ENCODE measurements at regions not wholly inside any gene's neighbourhood (a gene's known extent, or its start where the extent isn't known, plus 50 kb on each side); places are given as distances from the start of the nearest gene placed in this dataset.
A peak's percentile ranks its signal among the peaks of the same experiment; 100 is the strongest.

- TF ChIP-seq DDIT3 (CRISPR knock-in tag; IDR thresholded peaks at IDR 0.05) = no peak
- TF ChIP-seq ZNF558 (CRISPR knock-in tag; IDR thresholded peaks at IDR 0.05; ENCODE audit: borderline replicate concordance) = no peak
- peak; percentile 86; the same call in 1 of the 2 replicates for TF ChIP-seq KLF6 (CRISPR knock-in tag; IDR thresholded peaks at IDR 0.05)
- TF ChIP-seq YEATS4 (CRISPR knock-in tag; IDR thresholded peaks at IDR 0.05; ENCODE audit: borderline replicate concordance) = peak; percentile 37; the same call in 1 of the 2 replicates
- TF ChIP-seq PPARG (CRISPR knock-in tag; conservative IDR thresholded peaks at IDR 0.05) = peak; percentile 87
- TF ChIP-seq ZNF337 (CRISPR knock-in tag; IDR thresholded peaks at IDR 0.05; ENCODE audit: borderline replicate concordance, low read depth) = 0 out of 2 replicates have a peak, but pooled peaks have one; percentile 80
- peak; percentile 88 for TF ChIP-seq RXRB (CRISPR knock-in tag; IDR thresholded peaks at IDR 0.05; ENCODE audit: borderline replicate concordance)
- peak; percentile 71 for TF ChIP-seq MIER2 (CRISPR knock-in tag; IDR thresholded peaks at IDR 0.05)
- TF ChIP-seq ZSCAN22 (CRISPR knock-in tag; IDR thresholded peaks at IDR 0.05) = 0 out of 2 replicates have a peak, but pooled peaks have one; percentile 46
- no peak for TF ChIP-seq ZNF773 (CRISPR knock-in tag; IDR thresholded peaks at IDR 0.05; ENCODE audit: borderline replicate concordance)
- no peak for TF ChIP-seq CAMTA2 (CRISPR knock-in tag; IDR thresholded peaks at IDR 0.05; ENCODE audit: borderline replicate concordance)
- TF ChIP-seq XRCC5 (optimal IDR thresholded peaks at IDR 0.05; ENCODE audit: low read length) = peak; percentile 80
- peak; percentile 66; the same call in 1 of the 2 replicates for TF ChIP-seq MEIS1 (CRISPR knock-in tag; IDR thresholded peaks at IDR 0.05; ENCODE audit: borderline replicate concordance)
- TF ChIP-seq ZBTB8A (CRISPR knock-in tag; IDR thresholded peaks at IDR 0.05; ENCODE audit: borderline replicate concordance, low read depth) = no peak
- peak; percentile 67; the same call in 1 of the 2 replicates for TF ChIP-seq HIVEP1 (CRISPR knock-in tag; IDR thresholded peaks at IDR 0.05)
- TF ChIP-seq NPAS2 (CRISPR knock-in tag; IDR thresholded peaks at IDR 0.05; ENCODE audit: borderline replicate concordance) = no peak
- peak; percentile 93 for TF ChIP-seq RXRA (CRISPR knock-in tag; IDR thresholded peaks at IDR 0.05)
- TF ChIP-seq CCAR2 (optimal IDR thresholded peaks at IDR 0.05; ENCODE audit: low read depth, low read length) = peak; percentile 87
- TF ChIP-seq FOXP1 (IDR thresholded peaks at IDR 0.05) = 0 out of 2 replicates have a peak, but pooled peaks have one; percentile 16
- peak; percentile 95 for TF ChIP-seq FOXP1 (CRISPR knock-in tag; IDR thresholded peaks at IDR 0.05)
- peak; percentile 91 for TF ChIP-seq HMG20A (CRISPR knock-in tag; IDR thresholded peaks at IDR 0.05; ENCODE audit: borderline replicate concordance)
- TF ChIP-seq SIX4 (CRISPR knock-in tag; IDR thresholded peaks at IDR 0.05) = 0 out of 2 replicates have a peak, but pooled peaks have one; percentile 68
- peak; percentile 94 for TF ChIP-seq TARDBP (CRISPR knock-in tag; IDR thresholded peaks at IDR 0.05)
- TF ChIP-seq, protein P1, sequence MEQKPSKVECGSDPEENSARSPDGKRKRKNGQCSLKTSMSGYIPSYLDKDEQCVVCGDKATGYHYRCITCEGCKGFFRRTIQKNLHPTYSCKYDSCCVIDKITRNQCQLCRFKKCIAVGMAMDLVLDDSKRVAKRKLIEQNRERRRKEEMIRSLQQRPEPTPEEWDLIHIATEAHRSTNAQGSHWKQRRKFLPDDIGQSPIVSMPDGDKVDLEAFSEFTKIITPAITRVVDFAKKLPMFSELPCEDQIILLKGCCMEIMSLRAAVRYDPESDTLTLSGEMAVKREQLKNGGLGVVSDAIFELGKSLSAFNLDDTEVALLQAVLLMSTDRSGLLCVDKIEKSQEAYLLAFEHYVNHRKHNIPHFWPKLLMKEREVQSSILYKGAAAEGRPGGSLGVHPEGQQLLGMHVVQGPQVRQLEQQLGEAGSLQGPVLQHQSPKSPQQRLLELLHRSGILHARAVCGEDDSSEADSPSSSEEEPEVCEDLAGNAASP (CRISPR knock-in tag; IDR thresholded peaks at IDR 0.05; ENCODE audit: borderline replicate concordance) = peak; percentile 93; the same call in 1 of the 2 replicates
These were observed 124.4 kb downstream of the INHBB start (continued) for GRCh38 chr2:120470041-120470965.
